ENCODE measurements at regions not wholly inside any gene's neighbourhood (a gene's known extent, or its start where the extent isn't known, plus 50 kb on each side); places are given as distances from the start of the nearest gene placed in this dataset.
"Not testable (repeated sequence)": the region's sequence is repeated elsewhere in the genome, so short reads cannot be mapped to it uniquely, and the experiment has no call there.

DNA sequence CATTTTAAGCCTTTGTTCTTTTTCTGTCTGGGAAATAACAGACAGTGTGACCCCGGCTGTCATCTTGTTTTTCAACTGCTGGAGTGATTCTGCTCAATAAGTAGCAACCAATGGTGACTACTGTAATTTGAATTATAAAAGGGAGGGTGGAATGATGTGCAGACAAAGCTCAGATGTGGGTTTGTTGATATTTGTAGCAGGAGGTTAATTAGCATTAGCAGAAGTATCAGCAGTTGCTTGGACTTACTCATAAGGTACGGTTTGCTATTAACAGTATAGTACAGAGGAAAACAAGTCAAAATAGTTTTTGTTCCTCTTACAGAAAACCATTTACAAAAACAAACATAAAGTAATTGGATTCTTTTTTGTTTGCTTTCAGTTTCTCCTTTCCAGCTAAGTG is 140.4 kb downstream of the TUSC1 start:
- Histone ChIP-seq H3K9me3 (no peaks in the 10 kb centered on the region), H3K4me3 (no peak overlapping the region), H3K36me3 (replicated peaks) (no peaks in the 10 kb centered on the region), H3K4me1 (peaks cover 4% of the 10 kb centered on the region; the same call in 1 of the 2 replicates), H3K27me3 (ENCODE audit: low read depth) (no peaks in the 10 kb centered on the region)
- no peak for DNase-seq (ENCODE audit: low spot score in 2 of 2)
- in situ Hi-C loops (cut with MboI; ENCODE audit: low sequenced_read_pairs): no loop called here

DNA sequence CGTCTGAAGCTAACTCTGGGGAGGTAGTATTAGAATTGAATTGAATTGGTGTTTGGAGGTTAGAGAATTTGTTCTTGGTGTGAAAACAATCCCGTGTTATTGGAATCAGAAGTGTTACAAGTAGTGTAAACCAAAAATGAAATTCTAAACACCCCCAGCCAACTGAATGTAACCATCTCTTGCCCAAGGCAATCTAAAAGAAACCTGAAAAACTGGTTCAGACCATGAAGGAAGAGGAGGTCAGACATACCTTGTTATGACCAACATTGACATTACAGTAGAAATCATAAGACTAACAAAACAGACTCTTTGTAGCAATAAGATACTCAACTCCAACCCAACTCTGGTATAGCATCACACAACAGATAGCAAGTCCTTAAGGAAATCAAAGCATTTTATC is 159.0 kb downstream of the TUSC1 start:
- no peaks in the 10 kb centered on the region for H3K36me3 ChIP-seq (replicated peaks)
- no peak for DNase-seq (ENCODE audit: low spot score in 2 of 2)
- in situ Hi-C loops (cut with MboI; ENCODE audit: low sequenced_read_pairs): no loop called here
- H3K27me3 ChIP-seq (ENCODE audit: low read depth): no peaks in the 10 kb centered on the region
- H3K9me3 ChIP-seq: no peaks in the 10 kb centered on the region
- H3K4me1 ChIP-seq: no peaks in the 10 kb centered on the region
- no peak overlapping the region for H3K4me3 ChIP-seq

DNA sequence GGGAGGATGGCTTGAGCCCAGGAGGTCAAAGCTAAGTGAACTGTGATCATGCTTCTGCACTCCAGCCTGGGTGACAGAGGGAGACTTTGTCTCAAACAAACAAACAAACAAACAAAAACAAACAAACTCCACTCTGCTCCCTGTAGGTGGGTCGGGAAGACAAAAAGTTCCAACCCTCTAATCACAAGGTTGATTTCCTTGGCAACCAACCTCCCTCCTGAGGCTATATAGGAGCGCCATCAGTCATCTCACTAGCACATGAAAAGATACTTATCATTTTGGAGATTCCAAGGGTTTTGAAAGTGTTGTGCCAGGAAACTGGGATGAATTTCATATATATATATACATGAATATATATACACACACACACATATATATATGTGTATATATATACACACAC is 160.5 kb downstream of the TUSC1 start:
- in situ Hi-C loops (cut with MboI; ENCODE audit: low sequenced_read_pairs): no loop called here
- no peaks in the 10 kb centered on the region for H3K4me1 ChIP-seq
- H3K36me3 ChIP-seq (replicated peaks): no peaks in the 10 kb centered on the region
- DNase-seq (ENCODE audit: low spot score in 2 of 2): no peak
- no peaks in the 10 kb centered on the region for H3K9me3 ChIP-seq
- no peak overlapping the region for H3K4me3 ChIP-seq
- H3K27me3 ChIP-seq (ENCODE audit: low read depth): no peaks in the 10 kb centered on the region

DNA sequence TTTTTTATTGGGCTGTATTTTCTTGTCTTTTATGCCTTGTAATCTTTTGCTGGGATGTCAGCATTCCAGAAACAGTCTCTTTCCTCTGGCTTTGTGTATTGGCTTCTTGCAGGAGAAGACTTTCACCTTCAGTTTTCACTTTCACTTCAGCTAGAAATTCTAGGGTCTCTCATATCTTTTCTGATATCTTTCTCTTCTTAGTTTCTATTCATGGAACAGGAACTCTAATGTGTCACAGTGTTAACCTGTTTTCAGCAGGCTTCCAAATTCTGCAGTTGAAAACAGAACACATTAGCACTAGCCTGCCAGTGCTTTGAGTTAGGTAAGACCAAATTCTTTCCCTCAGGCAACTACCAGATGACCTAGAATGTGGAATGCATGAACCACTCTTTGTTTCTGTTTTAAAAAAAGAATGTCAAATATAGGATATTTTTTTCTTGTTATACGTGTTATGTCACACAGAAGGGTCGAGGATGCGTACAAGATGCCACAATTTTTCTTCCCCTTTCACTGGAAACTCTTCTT is 164.7 kb downstream of the TUSC1 start:
- Histone ChIP-seq H3K27me3 (ENCODE audit: low read depth) (no peaks in the 10 kb centered on the region), H3K36me3 (replicated peaks) (no peaks in the 10 kb centered on the region), H3K4me1 (no peaks in the 10 kb centered on the region), H3K9me3 (no peaks in the 10 kb centered on the region), H3K4me3 (no peak overlapping the region)
- in situ Hi-C loops (cut with MboI; ENCODE audit: low sequenced_read_pairs): no loop called here
- DNase-seq (ENCODE audit: low spot score in 2 of 2): no peak

DNA sequence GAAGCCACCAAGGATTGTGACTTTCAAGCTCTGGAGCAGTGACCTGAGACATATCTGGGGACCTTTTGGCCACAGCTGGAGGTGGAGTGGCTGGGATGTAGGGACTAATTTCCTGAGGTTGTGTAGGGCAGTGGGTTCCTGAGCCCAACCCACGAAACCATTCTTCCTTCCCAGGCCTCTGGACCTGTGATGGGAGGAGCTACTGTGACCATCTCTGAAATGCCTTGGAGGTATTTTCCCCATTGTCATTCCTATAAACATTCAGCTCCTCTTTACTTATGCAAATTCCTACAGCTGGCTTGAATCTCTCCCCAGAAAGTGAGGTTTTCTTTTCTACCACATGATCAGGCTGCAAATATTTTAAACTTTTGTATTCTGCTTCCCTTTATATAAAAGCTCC is 172.6 kb downstream of the TUSC1 start:
- in situ Hi-C loops (cut with MboI; ENCODE audit: low sequenced_read_pairs): no loop called here
- Histone ChIP-seq H3K4me3 (no peak overlapping the region), H3K9me3 (peaks cover 10% of the 10 kb centered on the region; the same call in 1 of the 2 replicates), H3K36me3 (replicated peaks) (no peaks in the 10 kb centered on the region), H3K4me1 (no peaks in the 10 kb centered on the region), H3K27me3 (ENCODE audit: low read depth) (no peaks in the 10 kb centered on the region)
- DNase-seq (ENCODE audit: low spot score in 2 of 2): no peak

DNA sequence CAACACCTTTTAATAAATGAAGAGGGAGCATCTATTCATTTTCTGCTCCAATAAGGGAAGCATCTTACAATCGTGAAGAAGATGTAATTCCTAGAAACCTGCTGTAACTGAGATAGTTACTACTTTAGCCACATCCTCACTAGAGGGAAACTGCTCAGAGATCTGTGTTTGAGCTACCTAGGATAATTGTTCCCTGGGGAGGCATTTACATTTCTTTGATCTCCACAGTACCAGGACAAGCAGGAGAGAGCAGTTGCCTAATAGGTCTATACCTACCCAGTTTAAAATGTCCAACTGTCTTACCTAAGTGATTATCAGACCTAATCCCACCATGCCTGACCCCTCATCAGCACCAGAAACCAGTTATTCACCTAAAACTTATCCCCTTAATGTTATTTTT is 196.9 kb downstream of the TUSC1 start:
- H3K36me3 ChIP-seq (replicated peaks): no peaks in the 10 kb centered on the region
- DNase-seq (ENCODE audit: low spot score in 2 of 2): no peak
- H3K27me3 ChIP-seq (ENCODE audit: low read depth): no peaks in the 10 kb centered on the region
- H3K4me1 ChIP-seq: no peaks in the 10 kb centered on the region
- in situ Hi-C loops (cut with MboI; ENCODE audit: low sequenced_read_pairs): no loop called here
- H3K9me3 ChIP-seq: no peaks in the 10 kb centered on the region
- no peak overlapping the region for H3K4me3 ChIP-seq

DNA sequence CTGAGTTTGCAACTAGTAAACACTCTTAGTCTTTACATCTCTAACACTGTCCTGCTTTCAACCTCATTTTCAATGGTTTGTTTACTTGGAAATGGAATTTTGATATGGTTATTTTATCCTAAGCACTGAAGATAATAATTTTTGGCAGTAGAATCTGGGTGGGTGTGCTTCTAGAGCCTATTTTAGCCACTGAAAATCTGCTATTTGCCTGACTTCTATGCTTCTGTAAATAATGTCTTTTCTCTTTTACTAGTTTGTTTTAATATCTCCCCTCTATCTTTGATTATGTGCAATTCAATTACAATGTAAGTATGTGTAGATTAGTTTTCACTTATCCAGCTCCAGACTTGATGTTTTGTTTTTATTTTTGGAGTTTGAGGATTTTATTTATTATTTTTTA is 197.5 kb downstream of the TUSC1 start:
- Histone ChIP-seq H3K4me1 (no peaks in the 10 kb centered on the region), H3K4me3 (no peak overlapping the region), H3K9me3 (no peaks in the 10 kb centered on the region), H3K36me3 (replicated peaks) (no peaks in the 10 kb centered on the region), H3K27me3 (ENCODE audit: low read depth) (no peaks in the 10 kb centered on the region)
- in situ Hi-C loops (cut with MboI; ENCODE audit: low sequenced_read_pairs): no loop called here
- no peak for DNase-seq (ENCODE audit: low spot score in 2 of 2)

DNA sequence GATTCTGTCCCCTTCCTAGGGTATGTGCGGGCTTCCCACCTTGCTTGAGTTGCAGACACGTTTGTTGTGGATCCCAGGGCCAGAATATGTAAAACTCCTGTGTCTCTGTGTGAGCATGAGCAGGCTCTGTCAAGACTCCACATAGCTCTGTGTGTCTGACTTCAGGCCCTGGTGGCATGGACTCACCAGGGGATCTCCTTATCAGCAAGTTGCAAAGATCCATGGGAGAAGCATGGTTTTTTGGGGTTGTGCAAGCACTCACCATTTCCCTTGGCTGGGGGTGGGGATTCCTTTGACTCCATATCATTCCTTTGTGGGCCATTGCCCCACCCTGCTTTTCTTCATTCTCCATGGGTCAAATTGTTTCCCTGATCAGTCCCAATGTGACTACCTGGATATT is 205.6 kb downstream of the TUSC1 start:
- H3K9me3 ChIP-seq: 0 out of 2 replicates have a peak, but pooled peaks cover 3% of the 10 kb centered on the region
- H3K4me3 ChIP-seq: no peak overlapping the region
- in situ Hi-C loops (cut with MboI; ENCODE audit: low sequenced_read_pairs): no loop called here

DNA sequence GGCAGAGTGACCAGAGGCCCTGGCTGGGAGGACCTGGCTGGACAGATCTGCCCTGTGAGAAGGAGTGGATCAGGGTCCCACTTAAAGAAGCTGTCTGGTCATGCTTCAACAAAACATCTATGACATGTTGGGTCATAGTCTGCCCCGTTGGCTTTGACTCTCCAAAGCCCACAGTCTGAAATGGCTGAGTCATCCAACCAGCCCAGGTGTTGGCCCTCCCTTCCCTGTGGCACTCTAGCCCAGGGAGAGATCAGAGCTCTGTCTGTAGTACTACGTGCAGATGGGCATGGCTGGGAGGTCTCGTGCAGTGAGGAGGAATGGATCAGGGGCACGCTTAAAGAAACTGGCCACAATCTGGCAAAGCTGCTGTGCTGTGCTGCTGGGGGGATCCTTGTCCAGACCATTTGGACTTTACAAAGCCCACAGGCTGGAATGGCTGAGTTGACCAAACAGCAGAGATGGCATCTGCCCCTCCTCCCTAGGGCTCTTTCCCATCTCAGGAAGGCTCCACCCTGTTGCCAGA is 206.1 kb downstream of the TUSC1 start:
- Histone ChIP-seq H3K27me3 (ENCODE audit: low read depth) (no peaks in the 10 kb centered on the region), H3K36me3 (replicated peaks) (no peaks in the 10 kb centered on the region), H3K4me3 (no peak overlapping the region), H3K9me3 (0 out of 2 replicates have a peak, but pooled peaks cover 3% of the 10 kb centered on the region), H3K4me1 (no peaks in the 10 kb centered on the region)
- in situ Hi-C loops (cut with MboI; ENCODE audit: low sequenced_read_pairs): no loop called here
- DNase-seq (ENCODE audit: low spot score in 2 of 2): no peak

More for the DNA sequence above, 205.6 kb downstream of the TUSC1 start:
- H3K27me3 ChIP-seq (ENCODE audit: low read depth): no peaks in the 10 kb centered on the region
- no peak for DNase-seq (ENCODE audit: low spot score in 2 of 2)
- no peaks in the 10 kb centered on the region for H3K4me1 ChIP-seq
- H3K36me3 ChIP-seq (replicated peaks): no peaks in the 10 kb centered on the region

DNA sequence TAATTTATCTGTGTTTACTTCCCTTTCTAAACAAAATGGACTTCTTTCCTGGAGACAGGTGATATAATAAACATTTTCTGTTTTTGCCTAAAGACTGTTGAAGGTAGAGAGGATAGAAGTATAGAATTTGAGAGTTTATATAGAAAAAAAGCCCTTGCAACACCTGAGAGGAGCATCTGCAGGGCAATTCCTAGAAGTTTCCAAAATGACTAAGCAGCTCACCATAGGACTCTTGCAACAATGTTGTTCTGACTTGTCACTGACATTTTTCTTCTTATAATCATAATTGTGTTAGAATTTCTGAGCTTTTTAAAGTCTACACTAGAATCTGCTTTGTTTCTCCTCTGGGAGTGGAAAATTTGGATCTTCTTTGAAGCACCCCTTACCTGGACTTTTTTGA is 216.8 kb downstream of the TUSC1 start:
- DNase-seq (ENCODE audit: low spot score in 2 of 2): no peak
- Histone ChIP-seq H3K4me3 (no peak overlapping the region), H3K27me3 (ENCODE audit: low read depth) (no peaks in the 10 kb centered on the region), H3K9me3 (no peaks in the 10 kb centered on the region), H3K36me3 (replicated peaks) (no peaks in the 10 kb centered on the region), H3K4me1 (no peaks in the 10 kb centered on the region)
- in situ Hi-C loops (cut with MboI; ENCODE audit: low sequenced_read_pairs): no loop called here

DNA sequence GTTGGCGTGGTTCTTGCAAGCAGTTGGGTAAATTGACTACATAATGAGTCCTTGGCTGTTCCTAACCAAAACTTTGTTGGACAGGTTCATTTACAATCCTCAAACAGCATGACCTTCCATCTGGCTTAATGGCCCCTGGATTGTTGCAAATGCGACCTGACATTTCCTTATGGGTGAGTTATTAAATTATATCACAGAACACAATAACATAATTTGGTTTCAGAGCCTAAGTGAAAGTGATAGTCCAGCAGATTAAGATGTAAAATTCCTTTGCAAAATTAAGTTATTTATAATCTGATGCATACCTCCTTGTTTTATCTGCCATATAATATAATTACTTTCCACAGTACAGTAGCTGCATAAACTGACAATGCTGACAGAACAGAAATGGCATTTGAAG is 224.4 kb downstream of the TUSC1 start:
- in situ Hi-C loops (cut with MboI; ENCODE audit: low sequenced_read_pairs): no loop called here
- Histone ChIP-seq H3K9me3 (no peaks in the 10 kb centered on the region), H3K4me1 (no peaks in the 10 kb centered on the region), H3K4me3 (no peak overlapping the region), H3K36me3 (replicated peaks) (no peaks in the 10 kb centered on the region), H3K27me3 (ENCODE audit: low read depth) (no peaks in the 10 kb centered on the region)
- no peak for DNase-seq (ENCODE audit: low spot score in 2 of 2)

DNA sequence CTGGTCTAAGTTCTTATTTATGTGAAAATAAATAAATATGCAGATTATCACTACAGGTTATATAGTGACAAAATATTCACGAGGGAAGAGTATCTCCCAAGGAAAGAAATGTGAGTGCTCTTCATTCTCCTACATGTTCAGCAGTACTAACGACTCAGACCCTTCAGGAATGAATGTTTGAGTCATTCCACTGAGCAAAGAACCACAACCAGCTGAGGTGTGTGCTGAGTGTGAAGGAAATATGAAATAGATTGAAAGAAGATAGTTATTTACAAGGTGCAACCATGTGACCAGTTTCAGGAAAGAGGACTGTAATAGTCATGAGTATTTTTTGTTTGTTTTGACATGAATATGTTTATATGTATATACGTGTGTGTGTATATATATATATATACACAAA is 228.7 kb downstream of the TUSC1 start:
- DNase-seq (ENCODE audit: low spot score in 2 of 2): no peak
- H3K9me3 ChIP-seq: no peaks in the 10 kb centered on the region
- H3K36me3 ChIP-seq (replicated peaks): no peaks in the 10 kb centered on the region
- H3K27me3 ChIP-seq (ENCODE audit: low read depth): no peaks in the 10 kb centered on the region
- in situ Hi-C loops (cut with MboI; ENCODE audit: low sequenced_read_pairs): no loop called here
- H3K4me3 ChIP-seq: no peak overlapping the region
- H3K4me1 ChIP-seq: no peaks in the 10 kb centered on the region

DNA sequence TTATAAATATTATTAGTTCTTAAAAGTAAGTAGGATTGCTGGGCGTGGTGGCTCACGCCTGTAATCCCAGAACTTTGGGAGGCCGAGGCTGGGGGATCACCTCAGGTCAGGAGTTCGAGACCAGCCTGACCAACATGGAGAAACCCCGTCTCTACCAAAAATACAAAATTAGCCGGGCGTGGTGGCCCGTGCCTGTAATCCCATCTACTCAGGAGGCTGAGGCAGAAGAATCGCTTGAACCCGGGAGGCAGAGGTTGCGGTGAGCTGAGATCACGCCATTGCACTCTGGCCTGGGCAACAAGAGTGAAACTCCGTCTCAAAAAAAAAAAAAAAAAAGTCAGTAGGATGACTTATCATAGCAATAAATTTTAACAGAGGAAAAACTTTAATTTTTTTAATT is 232.5 kb downstream of the TUSC1 start:
- H3K9me3 ChIP-seq; DNase-seq (ENCODE audit: low spot score in 2 of 2); H3K36me3 ChIP-seq (replicated peaks); H3K4me1 ChIP-seq; in situ Hi-C loops (cut with MboI; ENCODE audit: low sequenced_read_pairs); H3K27me3 ChIP-seq (ENCODE audit: low read depth); H3K4me3 ChIP-seq: not testable (repeated sequence)

DNA sequence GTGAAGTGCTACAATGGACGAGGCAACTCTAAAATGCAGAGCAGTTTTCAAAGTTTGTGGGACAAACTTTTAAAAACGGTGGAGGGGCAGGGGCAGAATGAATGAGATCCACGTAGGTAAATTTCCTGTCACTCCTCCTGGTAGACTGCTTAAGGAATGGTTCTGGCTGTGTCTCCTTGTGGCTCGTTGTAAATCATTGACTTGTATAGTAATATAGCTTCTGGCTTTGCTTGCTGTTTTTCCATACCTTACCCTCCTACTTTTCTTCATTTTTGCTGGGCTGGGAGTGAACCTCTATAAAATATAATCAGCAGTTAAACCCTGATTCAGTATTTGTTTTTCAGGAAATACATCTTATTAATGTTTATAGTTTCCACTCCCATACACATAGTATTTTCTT is 235.7 kb downstream of the TUSC1 start:
- in situ Hi-C loops (cut with MboI; ENCODE audit: low sequenced_read_pairs): no loop called here

DNA sequence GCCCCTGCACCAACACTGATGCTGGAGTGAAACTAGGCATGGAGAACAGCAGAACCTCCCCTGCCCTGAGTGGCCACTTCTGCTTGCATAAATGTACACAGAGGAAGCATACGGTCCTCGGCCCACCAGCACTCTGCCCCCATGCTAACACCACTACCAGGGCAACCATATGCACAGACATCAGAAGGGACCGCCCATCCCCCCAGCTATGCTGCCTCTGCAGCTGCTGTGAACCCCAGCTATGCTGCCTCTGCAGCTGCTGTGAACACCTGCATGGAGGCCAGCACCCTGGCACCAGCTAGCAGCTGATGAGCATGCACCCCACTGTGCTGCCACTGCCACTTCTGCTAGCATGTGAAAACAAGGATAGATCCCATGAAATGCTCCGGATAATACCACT is 250.3 kb downstream of the TUSC1 start:
- in situ Hi-C loops (cut with MboI; ENCODE audit: low sequenced_read_pairs): no loop called here
- no peaks in the 10 kb centered on the region for H3K27me3 ChIP-seq (ENCODE audit: low read depth)
- H3K9me3 ChIP-seq: no peaks in the 10 kb centered on the region
- no peaks in the 10 kb centered on the region for H3K36me3 ChIP-seq (replicated peaks)
- no peak overlapping the region for H3K4me3 ChIP-seq
- no peak for DNase-seq (ENCODE audit: low spot score in 2 of 2)
- 0 out of 2 replicates have a peak, but pooled peaks cover 1% of the 10 kb centered on the region for H3K4me1 ChIP-seq

More for the DNA sequence above, 235.7 kb downstream of the TUSC1 start:
- Histone ChIP-seq H3K9me3 (no peaks in the 10 kb centered on the region), H3K36me3 (replicated peaks) (no peaks in the 10 kb centered on the region), H3K4me3 (no peak overlapping the region), H3K27me3 (ENCODE audit: low read depth) (no peaks in the 10 kb centered on the region), H3K4me1 (no peaks in the 10 kb centered on the region)
- no peak for DNase-seq (ENCODE audit: low spot score in 2 of 2)
